HCT116 (cell line): ENCODE measurements at regions not wholly inside any gene's neighbourhood (a gene's known extent, or its start where the extent isn't known, plus 50 kb on each side); places are given as distances from the start of the nearest gene placed in this dataset.

Experiments used
- ATAC-seq: fragments of 200-7000 bp; cut with Tn5 transposase; 2 replicates; pipeline ENCODE4 v1.9.1; 2020; ENCODE audit warnings: mild to moderate bottlenecking, moderate library complexity
- BruUV-seq: library from RNA; stranded (reverse); fragments of 400-500 nt; replicated peaks from 2 replicates; lab custom pipeline; 2021; lab: Mats Ljungman, UMichigan
- CTCF ChIA-PET: fragments of 300-600 bp; sonication (Branson Sonifier 250); formaldehyde crosslinking; loops from one replicate; lab custom pipeline; 2021; ENCODE audit warnings: antibody characterized with exemption; lab: Charles Lee
- POLR2A ChIA-PET: fragments of 300-600, 350-600 bp; sonication (Branson Sonifier 250); formaldehyde crosslinking; loops from one replicate; lab custom pipeline; 2021; ENCODE audit warnings: antibody characterized with exemption; lab: Charles Lee
- RAD21 ChIA-PET, 2 experiments: fragments of 300-600 bp; sonication (Branson Sonifier 250); formaldehyde crosslinking; loops; one replicate each; lab custom pipeline; 2023; ENCODE audit warnings: low total read pairs in 2 of 2; ENCODE audit not compliant: uncharacterized antibody in 2 of 2, unreplicated experiment in 2 of 2, low non-redundant PET in 1 of 2; lab: Charles Lee
- DNase-seq: peaks from one replicate; pipeline ENCODE4 v3.0.0-alpha.2; 2010; ENCODE audit warnings: low read depth, low spot score
- H2AFZ ChIP-seq: fragments of 200-600 bp; shearing (Covaris generic), sonication (generic); 2 replicates; pipeline ENCODE4 v1.6.1; 2017; ENCODE audit warnings: low read depth, mixed run types, mixed read lengths, antibody characterized with exemption, low read length; ENCODE audit not compliant: poor library complexity, severe bottlenecking
- H3K27ac ChIP-seq: 2 replicates; pipeline ENCODE4 v1.5.1; 2012; ENCODE audit warnings: low read depth, low read length
- H3K27me3 ChIP-seq: fragments of 200-600 bp; sonication (generic); 2 replicates; pipeline ENCODE4 v1.6.1; 2016; ENCODE audit warnings: mixed run types, low read length, mixed read lengths; ENCODE audit not compliant: insufficient read depth
- H3K36me3 ChIP-seq, 2 experiments: fragments of 200-500 bp in 1 of 2; fragments of 200-600 bp in 1 of 2; sonication (Bioruptor generic) in 1 of 2; sonication (generic) in 1 of 2; 2 replicates each; pipeline versions ENCODE4 v1.5.1 to v1.6.1; 2014 to 2016; ENCODE audit warnings: low read length in 2 of 2, inconsistent platforms in 1 of 2, mixed read lengths in 1 of 2, mixed run types in 1 of 2; ENCODE audit not compliant: insufficient read depth in 2 of 2, control insufficient read depth in 1 of 2
- H3K4me1 ChIP-seq, 2 experiments: fragments of 200-600 bp in 1 of 2; sonication (generic) in 1 of 2; 2 replicates each; pipeline versions ENCODE4 v1.5.1 to v1.6.1; 2012 to 2017; ENCODE audit warnings: low read length in 2 of 2, inconsistent platforms in 1 of 2, mild to moderate bottlenecking in 1 of 2, mixed read lengths in 1 of 2, mixed run types in 1 of 2, moderate library complexity in 1 of 2; ENCODE audit not compliant: insufficient read depth in 2 of 2, control insufficient read depth in 1 of 2
- H3K4me2 ChIP-seq: fragments of 200-600 bp; sonication (generic); 2 replicates; pipeline ENCODE4 v1.6.1; 2017; ENCODE audit warnings: mixed run types, low read length, mixed read lengths
- H3K4me3 ChIP-seq, 2 experiments: fragments of 200-600 bp in 1 of 2; sonication (generic) in 1 of 2; replicated peaks in 1 of 2; 2 replicates each; pipeline ENCODE4 v1.5.1; 2011 to 2016; ENCODE audit warnings: low read length in 2 of 2, control low read depth in 1 of 2, low read depth in 1 of 2, mild to moderate bottlenecking in 1 of 2, mixed read lengths in 1 of 2, mixed run types in 1 of 2
- H3K79me2 ChIP-seq: fragments of 200-600 bp; sonication (generic); 2 replicates; pipeline ENCODE4 v1.6.1; 2017; ENCODE audit warnings: mild to moderate bottlenecking, mixed run types, low read length, moderate library complexity, mixed read lengths; ENCODE audit not compliant: insufficient read depth
- H3K9ac ChIP-seq: fragments of 200-600 bp; sonication (generic); 2 replicates; pipeline ENCODE4 v1.6.1; 2016; ENCODE audit warnings: low read length, mixed read lengths
- H3K9me2 ChIP-seq: fragments of 200-600 bp; sonication (generic), shearing (Covaris generic); 2 replicates; pipeline ENCODE4 v1.6.1; 2017; ENCODE audit warnings: mixed run types, mild to moderate bottlenecking, moderate library complexity; ENCODE audit not compliant: insufficient read depth
- H3K9me3 ChIP-seq, 2 experiments: fragments of 200-500 bp in 1 of 2; fragments of 200-600 bp in 1 of 2; sonication (Bioruptor generic) in 1 of 2; sonication (generic) in 1 of 2; 2 replicates each; pipeline ENCODE4 v1.6.1; 2014 to 2017; ENCODE audit warnings: low read length in 2 of 2, mixed read lengths in 2 of 2, inconsistent platforms in 1 of 2, low read depth in 1 of 2, mild to moderate bottlenecking in 1 of 2, mixed run types in 1 of 2, moderate library complexity in 1 of 2; ENCODE audit not compliant: control insufficient read depth in 1 of 2, insufficient read depth in 1 of 2
- H4K20me1 ChIP-seq: fragments of 200-600 bp; sonication (generic), shearing (Covaris generic); 2 replicates; pipeline ENCODE4 v1.6.1; 2017; ENCODE audit warnings: mixed run types, mild to moderate bottlenecking, moderate library complexity; ENCODE audit not compliant: insufficient read depth
- CBX3 ChIP-seq: IDR thresholded peaks from 2 replicates; pipeline ENCODE4 v1.6.1; 2012; ENCODE audit warnings: low read depth
- ELF1 ChIP-seq: IDR thresholded peaks from 2 replicates; pipeline ENCODE4 v1.6.1; 2012; ENCODE audit warnings: low read depth, borderline replicate concordance
- EZH2 ChIP-seq: fragments of 200-600 bp; sonication (generic); IDR thresholded peaks from 2 replicates; pipeline ENCODE4 v1.6.1; 2017; ENCODE audit warnings: antibody characterized with exemption, mixed run types
- EZH2phosphoT487 ChIP-seq: fragments of 200-600 bp; IDR thresholded peaks from 2 replicates; pipeline ENCODE4 v1.6.1; 2018; ENCODE audit warnings: antibody characterized with exemption, borderline replicate concordance
- FOSL1 ChIP-seq: IDR thresholded peaks from 2 replicates; pipeline ENCODE4 v1.6.1; 2012; ENCODE audit warnings: low read depth
- JUND ChIP-seq: IDR thresholded peaks from 2 replicates; pipeline ENCODE4 v1.6.1; 2012
- MAX ChIP-seq: IDR thresholded peaks from 2 replicates; pipeline ENCODE4 v1.6.1; 2012
- POLR2A ChIP-seq: IDR thresholded peaks from 2 replicates; pipeline ENCODE4 v1.7.0; 2011; ENCODE audit warnings: borderline replicate concordance; ENCODE audit not compliant: insufficient read depth, insufficient read length; ENCODE audit errors: extremely low read depth
- POLR2AphosphoS5 ChIP-seq: IDR thresholded peaks from 2 replicates; pipeline ENCODE4 v1.6.1; 2011; ENCODE audit warnings: mild to moderate bottlenecking, low read depth, low read length, moderate library complexity
- RAD21 ChIP-seq: IDR thresholded peaks from 2 replicates; pipeline ENCODE4 v1.6.1; 2012; ENCODE audit warnings: low read depth, mild to moderate bottlenecking
- REST ChIP-seq: IDR thresholded peaks from 2 replicates; pipeline ENCODE4 v1.6.1; 2012; ENCODE audit warnings: low read depth
- SIN3A ChIP-seq: IDR thresholded peaks from 2 replicates; pipeline ENCODE4 v1.6.1; 2012; ENCODE audit warnings: low read depth
- SP1 ChIP-seq: IDR thresholded peaks from 2 replicates; pipeline ENCODE4 v1.6.1; 2012; ENCODE audit warnings: low read depth
- SRF ChIP-seq: IDR thresholded peaks from 2 replicates; pipeline ENCODE4 v1.6.1; 2012; ENCODE audit warnings: low read depth
- TCF7L2 ChIP-seq: IDR thresholded peaks from 2 replicates; pipeline ENCODE4 v1.7.0; 2011; ENCODE audit warnings: borderline replicate concordance, inconsistent platforms; ENCODE audit not compliant: insufficient read depth, insufficient read length; ENCODE audit errors: extremely low read depth
- ZFX ChIP-seq: fragments of 450-650 bp; IDR thresholded peaks from 2 replicates; pipeline ENCODE4 v1.6.1; 2017
- ZNF274 ChIP-seq: fragments of 200-500 bp; sonication (Bioruptor generic); IDR thresholded peaks from 2 replicates; pipeline ENCODE4 v1.6.1; 2014; ENCODE audit warnings: mild to moderate bottlenecking, low read depth, low read length, inconsistent platforms
- intact Hi-C: fragments of 100-400 bp; cut with micrococcal nuclease; formaldehyde crosslinking; loops from 2 replicates; pipeline ENCODE4 v1.10.0; 2022
- TF ChIP-seq, protein P1 (sequence below): IDR thresholded peaks from 2 replicates; pipeline ENCODE4 v1.6.1; 2011; ENCODE audit warnings: mild to moderate bottlenecking, low read length, moderate library complexity; ENCODE audit not compliant: insufficient replicate concordance; ENCODE audit errors: extremely low read depth
- TF ChIP-seq, protein P2 (sequence below): IDR thresholded peaks from 2 replicates; pipeline ENCODE4 v1.6.1; 2012
- TF ChIP-seq, protein P3 (sequence below), 3 experiments: fragments of 200-600 bp in 1 of 3; sonication (generic) in 1 of 3; IDR thresholded peaks in 2 of 3; conservative IDR thresholded peaks in 1 of 3; 2 replicates each; pipeline ENCODE4 v1.5.1; 2012 to 2017; ENCODE audit warnings: low read depth in 2 of 3, low read length in 2 of 3, antibody characterized with exemption in 1 of 3, borderline replicate concordance in 1 of 3, control low read depth in 1 of 3, mild to moderate bottlenecking in 1 of 3, mixed read lengths in 1 of 3, mixed run types in 1 of 3, moderate library complexity in 1 of 3; ENCODE audit not compliant: insufficient read depth in 1 of 3

GRCh38 chr3:55349851-55350250 lies 137.3 kb downstream of the WNT5A start:
- RAD21 ChIA-PET: no interaction called here
- Histone ChIP-seq H3K27me3 (no peaks in the 10 kb centered on the region), H3K4me3 (no peak overlapping the region), H3K79me2 (no peaks in the 10 kb centered on the region), H3K4me2 (no peak overlapping the region), H3K27ac (no peak overlapping the region), H2AFZ (no peak overlapping the region), H4K20me1 (no peaks in the 10 kb centered on the region), H3K4me1 (no peaks in the 10 kb centered on the region; a peak in 1 of 4 replicates), H3K36me3 (no peaks in the 10 kb centered on the region), H3K9me3 (peaks cover 5 to 16% of the 10 kb centered on the region in 2 experiments; a peak in 2 of 4 replicates), H3K9ac (no peak overlapping the region), H3K9me2 (no peaks in the 10 kb centered on the region)
- POLR2A ChIA-PET: no interaction called here
- intact Hi-C loops: no loop called here
- no TSS peak for BruUV-seq
- CTCF ChIA-PET: no interaction called here
- no peak for TF ChIP-seq ZNF274
- TF ChIP-seq EZH2: no peak
- no peak for TF ChIP-seq SRF
- no peak for TF ChIP-seq EZH2phosphoT487
- no peak for TF ChIP-seq CBX3
- no peak for TF ChIP-seq REST
- TF ChIP-seq, protein P1, sequence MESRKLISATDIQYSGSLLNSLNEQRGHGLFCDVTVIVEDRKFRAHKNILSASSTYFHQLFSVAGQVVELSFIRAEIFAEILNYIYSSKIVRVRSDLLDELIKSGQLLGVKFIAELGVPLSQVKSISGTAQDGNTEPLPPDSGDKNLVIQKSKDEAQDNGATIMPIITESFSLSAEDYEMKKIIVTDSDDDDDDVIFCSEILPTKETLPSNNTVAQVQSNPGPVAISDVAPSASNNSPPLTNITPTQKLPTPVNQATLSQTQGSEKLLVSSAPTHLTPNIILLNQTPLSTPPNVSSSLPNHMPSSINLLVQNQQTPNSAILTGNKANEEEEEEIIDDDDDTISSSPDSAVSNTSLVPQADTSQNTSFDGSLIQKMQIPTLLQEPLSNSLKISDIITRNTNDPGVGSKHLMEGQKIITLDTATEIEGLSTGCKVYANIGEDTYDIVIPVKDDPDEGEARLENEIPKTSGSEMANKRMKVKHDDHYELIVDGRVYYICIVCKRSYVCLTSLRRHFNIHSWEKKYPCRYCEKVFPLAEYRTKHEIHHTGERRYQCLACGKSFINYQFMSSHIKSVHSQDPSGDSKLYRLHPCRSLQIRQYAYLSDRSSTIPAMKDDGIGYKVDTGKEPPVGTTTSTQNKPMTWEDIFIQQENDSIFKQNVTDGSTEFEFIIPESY: no peak
- TF ChIP-seq SIN3A: no peak
- TF ChIP-seq, protein P2, sequence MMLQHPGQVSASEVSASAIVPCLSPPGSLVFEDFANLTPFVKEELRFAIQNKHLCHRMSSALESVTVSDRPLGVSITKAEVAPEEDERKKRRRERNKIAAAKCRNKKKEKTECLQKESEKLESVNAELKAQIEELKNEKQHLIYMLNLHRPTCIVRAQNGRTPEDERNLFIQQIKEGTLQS: no peak
- TF ChIP-seq FOSL1: no peak
- no peak for TF ChIP-seq POLR2AphosphoS5
- TF ChIP-seq ELF1: no peak
- TF ChIP-seq ZFX: no peak
- TF ChIP-seq, protein P3, sequence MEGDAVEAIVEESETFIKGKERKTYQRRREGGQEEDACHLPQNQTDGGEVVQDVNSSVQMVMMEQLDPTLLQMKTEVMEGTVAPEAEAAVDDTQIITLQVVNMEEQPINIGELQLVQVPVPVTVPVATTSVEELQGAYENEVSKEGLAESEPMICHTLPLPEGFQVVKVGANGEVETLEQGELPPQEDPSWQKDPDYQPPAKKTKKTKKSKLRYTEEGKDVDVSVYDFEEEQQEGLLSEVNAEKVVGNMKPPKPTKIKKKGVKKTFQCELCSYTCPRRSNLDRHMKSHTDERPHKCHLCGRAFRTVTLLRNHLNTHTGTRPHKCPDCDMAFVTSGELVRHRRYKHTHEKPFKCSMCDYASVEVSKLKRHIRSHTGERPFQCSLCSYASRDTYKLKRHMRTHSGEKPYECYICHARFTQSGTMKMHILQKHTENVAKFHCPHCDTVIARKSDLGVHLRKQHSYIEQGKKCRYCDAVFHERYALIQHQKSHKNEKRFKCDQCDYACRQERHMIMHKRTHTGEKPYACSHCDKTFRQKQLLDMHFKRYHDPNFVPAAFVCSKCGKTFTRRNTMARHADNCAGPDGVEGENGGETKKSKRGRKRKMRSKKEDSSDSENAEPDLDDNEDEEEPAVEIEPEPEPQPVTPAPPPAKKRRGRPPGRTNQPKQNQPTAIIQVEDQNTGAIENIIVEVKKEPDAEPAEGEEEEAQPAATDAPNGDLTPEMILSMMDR (IDR thresholded peaks at IDR 0.05 in 2 of 3, conservative IDR thresholded peaks at IDR 0.05 in 1 of 3; ENCODE audit: borderline replicate concordance in 1 of 3, insufficient read depth in 1 of 3, low read depth in 2 of 3, low read length in 2 of 3): no peak
- TF ChIP-seq RAD21: no peak
- TF ChIP-seq SP1: no peak
- TF ChIP-seq JUND: no peak
- no peak for TF ChIP-seq TCF7L2
- no peak for TF ChIP-seq POLR2A
- no peak for TF ChIP-seq MAX
- no peak for ATAC-seq
- DNase-seq: no peak
